ENCODE measurements at regions not wholly inside any gene's neighbourhood (a gene's known extent, or its start where the extent isn't known, plus 50 kb on each side); places are given as distances from the start of the nearest gene placed in this dataset.
"Not testable (repeated sequence)": the region's sequence is repeated elsewhere in the genome, so short reads cannot be mapped to it uniquely, and the experiment has no call there.

DNA sequence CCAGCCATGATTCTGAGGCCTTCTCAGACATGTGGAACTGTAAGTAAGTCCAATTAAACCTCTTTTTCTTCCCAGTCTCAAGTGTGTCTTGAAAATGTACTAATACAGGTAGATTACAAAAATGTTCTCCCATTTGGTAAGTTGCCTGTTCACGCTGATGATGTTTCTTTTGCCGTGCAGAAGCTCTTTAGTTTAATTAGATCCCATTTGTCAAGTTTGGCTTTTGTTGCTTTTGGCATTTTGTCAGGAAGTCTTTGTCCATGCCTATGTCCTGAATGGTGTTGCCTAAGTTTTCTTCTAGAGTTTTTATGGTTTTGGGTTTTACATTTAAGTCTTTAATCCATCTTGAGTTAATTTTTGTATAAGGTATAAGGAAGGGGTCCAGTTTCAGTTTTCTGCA, 712.5 kb upstream of the ZNF608 start:
- H3K4me3 Mint-ChIP-seq; H3K27me3 Mint-ChIP-seq; H3K36me3 Mint-ChIP-seq; H3K4me1 Mint-ChIP-seq; H3K27ac ChIP-seq (ENCODE audit: insufficient read depth, low read length, poor library complexity, severe bottlenecking); H3K4me3 ChIP-seq (ENCODE audit: low read depth, low read length); DNase-seq; ATAC-seq (ENCODE audit: low read depth in 2 of 2); H3K27me3 ChIP-seq (ENCODE audit: control insufficient read depth, insufficient read depth, low read length); H3K9me3 ChIP-seq (ENCODE audit: control insufficient read depth in 2 of 2, low read length in 2 of 2); H3K27ac Mint-ChIP-seq; H3K4me1 ChIP-seq (ENCODE audit: control insufficient read depth, insufficient read depth, low read length, poor library complexity, severe bottlenecking); H3K36me3 ChIP-seq (ENCODE audit: control insufficient read depth, insufficient read depth, low read length): not testable (repeated sequence)
- H3K9me3 Mint-ChIP-seq: peaks cover 2 to 27% (median 8%) of the 10 kb centered on the region in 7 donors

DNA sequence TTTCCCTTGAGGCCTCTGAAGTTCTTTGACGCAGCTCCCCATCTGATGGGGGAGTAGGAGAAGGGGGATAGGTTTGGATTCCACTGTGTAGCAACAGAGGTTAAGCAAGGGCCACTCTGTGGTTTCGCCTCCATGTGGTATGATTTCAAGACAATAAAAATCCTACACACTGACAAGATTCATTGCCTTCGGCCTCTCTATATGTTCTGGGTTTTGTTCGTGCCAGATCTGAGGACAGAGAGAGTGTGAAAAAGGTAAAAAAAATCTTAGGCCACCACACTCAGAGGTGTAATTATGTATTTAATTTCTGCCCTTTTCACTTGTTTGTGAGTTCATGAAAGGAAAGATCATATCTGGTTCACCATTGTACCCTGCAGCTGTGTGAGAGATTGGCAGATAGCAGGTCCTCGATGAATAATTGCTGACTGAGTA, 715.2 kb upstream of the ZNF608 start:
- H3K4me1 ChIP-seq (ENCODE audit: control insufficient read depth, insufficient read depth, low read length, poor library complexity, severe bottlenecking): no peaks in the 10 kb centered on the region
- H3K4me1 Mint-ChIP-seq: no peaks in the 10 kb centered on the region
- no peaks in the 10 kb centered on the region for H3K36me3 ChIP-seq (ENCODE audit: control insufficient read depth, insufficient read depth, low read length)
- peaks cover 0 to 15% (median 8%) of the 10 kb centered on the region in 7 donors for H3K9me3 Mint-ChIP-seq
- H3K27me3 Mint-ChIP-seq: no peaks in the 10 kb centered on the region
- no peak overlapping the region for H3K4me3 ChIP-seq (ENCODE audit: low read depth, low read length)
- H3K9me3 ChIP-seq (ENCODE audit: control insufficient read depth in 2 of 2, low read length in 2 of 2): peaks cover 1 to 3% of the 10 kb centered on the region in 2 experiments
- H3K27ac Mint-ChIP-seq: no peak overlapping the region
- ATAC-seq (ENCODE audit: low read depth in 2 of 2): no peak
- H3K27me3 ChIP-seq (ENCODE audit: control insufficient read depth, insufficient read depth, low read length): no peaks in the 10 kb centered on the region
- no peak for DNase-seq
- H3K4me3 Mint-ChIP-seq: no peak overlapping the region
- H3K27ac ChIP-seq (ENCODE audit: insufficient read depth, low read length, poor library complexity, severe bottlenecking): no peak overlapping the region
- H3K36me3 Mint-ChIP-seq: no peaks in the 10 kb centered on the region

DNA sequence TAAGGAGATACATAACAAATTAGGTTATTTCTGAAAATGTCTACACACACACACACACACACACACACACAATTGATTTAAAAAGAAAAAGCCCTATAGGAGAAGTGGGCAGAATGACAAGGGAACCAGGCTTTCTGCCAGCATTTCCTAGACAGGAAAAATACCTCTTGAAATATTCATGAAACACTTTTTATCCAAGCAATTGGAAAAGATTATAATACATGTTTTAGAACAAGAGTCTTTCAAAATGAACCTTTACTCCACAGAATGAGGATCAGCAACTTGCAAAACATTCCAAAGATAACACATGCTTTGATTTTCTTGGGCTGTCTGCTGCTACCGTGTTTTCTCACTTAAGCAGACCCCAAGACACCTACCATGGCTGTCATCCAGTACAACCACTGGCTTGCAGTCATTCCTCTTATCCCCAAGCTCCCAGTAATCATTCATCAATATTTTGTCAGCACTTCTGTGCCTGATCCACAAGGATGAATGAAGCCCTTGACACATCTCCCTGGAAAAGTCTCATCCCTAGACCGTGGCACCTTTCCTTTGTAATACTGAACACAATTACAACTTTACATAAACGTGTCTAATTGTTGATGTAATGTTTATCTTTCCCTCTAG, 717.1 kb upstream of the ZNF608 start:
- H3K27me3 Mint-ChIP-seq: no peaks in the 10 kb centered on the region
- no peaks in the 10 kb centered on the region for H3K36me3 Mint-ChIP-seq

DNA sequence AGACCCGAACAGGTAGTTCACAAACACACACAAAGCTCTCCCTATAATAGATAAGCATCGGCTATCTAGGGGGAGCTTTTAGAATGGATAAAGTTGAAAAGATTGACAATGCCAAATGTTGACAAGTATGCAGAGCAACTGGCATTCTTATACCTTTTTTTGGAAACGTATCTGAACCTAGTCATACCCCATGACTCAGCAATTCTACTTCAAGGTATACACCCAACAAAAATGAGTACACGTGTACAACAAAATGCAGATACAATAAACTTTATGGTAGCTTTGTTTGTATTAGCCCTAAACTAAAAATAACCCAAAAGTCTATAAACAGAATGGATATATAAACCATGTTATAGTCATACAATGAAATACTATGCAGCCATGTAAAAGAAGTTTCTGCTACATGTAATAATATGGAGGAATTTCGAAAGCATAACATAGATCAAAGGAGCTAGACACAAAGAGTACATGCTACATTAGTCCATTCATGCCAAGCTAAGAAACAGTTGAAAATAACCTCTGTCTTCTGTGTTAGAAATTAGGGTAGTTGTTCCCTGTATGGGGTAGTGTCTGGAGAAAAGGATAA, 718.5 kb upstream of the ZNF608 start:
- H3K4me3 ChIP-seq (ENCODE audit: low read depth, low read length): no peak overlapping the region
- H3K9me3 Mint-ChIP-seq: peaks cover 2 to 12% (median 4%) of the 10 kb centered on the region in 7 donors
- H3K27me3 ChIP-seq (ENCODE audit: control insufficient read depth, insufficient read depth, low read length): no peaks in the 10 kb centered on the region
- H3K27me3 Mint-ChIP-seq: no peaks in the 10 kb centered on the region
- H3K9me3 ChIP-seq (ENCODE audit: control insufficient read depth in 2 of 2, low read length in 2 of 2): peaks cover 3 to 11% of the 10 kb centered on the region in 2 experiments
- H3K27ac ChIP-seq (ENCODE audit: insufficient read depth, low read length, poor library complexity, severe bottlenecking): no peak overlapping the region
- H3K4me3 Mint-ChIP-seq: no peak overlapping the region
- H3K36me3 Mint-ChIP-seq: no peaks in the 10 kb centered on the region
- no peak for ATAC-seq (ENCODE audit: low read depth in 2 of 2)
- no peaks in the 10 kb centered on the region for H3K4me1 ChIP-seq (ENCODE audit: control insufficient read depth, insufficient read depth, low read length, poor library complexity, severe bottlenecking)
- DNase-seq: no peak
- no peak overlapping the region for H3K27ac Mint-ChIP-seq
- H3K36me3 ChIP-seq (ENCODE audit: control insufficient read depth, insufficient read depth, low read length): no peaks in the 10 kb centered on the region
- H3K4me1 Mint-ChIP-seq: no peaks in the 10 kb centered on the region

More for the DNA sequence above, 717.1 kb upstream of the ZNF608 start:
- H3K36me3 ChIP-seq (ENCODE audit: control insufficient read depth, insufficient read depth, low read length): no peaks in the 10 kb centered on the region
- ATAC-seq (ENCODE audit: low read depth in 2 of 2): no peak
- no peak overlapping the region for H3K27ac Mint-ChIP-seq
- H3K27me3 ChIP-seq (ENCODE audit: control insufficient read depth, insufficient read depth, low read length): no peaks in the 10 kb centered on the region
- no peaks in the 10 kb centered on the region for H3K4me1 Mint-ChIP-seq
- H3K4me3 Mint-ChIP-seq: no peak overlapping the region
- DNase-seq: no peak
- no peak overlapping the region for H3K27ac ChIP-seq (ENCODE audit: insufficient read depth, low read length, poor library complexity, severe bottlenecking)
- peaks cover 3 to 8% of the 10 kb centered on the region in 2 experiments for H3K9me3 ChIP-seq (ENCODE audit: control insufficient read depth in 2 of 2, low read length in 2 of 2)
- peaks cover 2 to 12% (median 8%) of the 10 kb centered on the region in 7 donors for H3K9me3 Mint-ChIP-seq
- no peak overlapping the region for H3K4me3 ChIP-seq (ENCODE audit: low read depth, low read length)
- no peaks in the 10 kb centered on the region for H3K4me1 ChIP-seq (ENCODE audit: control insufficient read depth, insufficient read depth, low read length, poor library complexity, severe bottlenecking)

DNA sequence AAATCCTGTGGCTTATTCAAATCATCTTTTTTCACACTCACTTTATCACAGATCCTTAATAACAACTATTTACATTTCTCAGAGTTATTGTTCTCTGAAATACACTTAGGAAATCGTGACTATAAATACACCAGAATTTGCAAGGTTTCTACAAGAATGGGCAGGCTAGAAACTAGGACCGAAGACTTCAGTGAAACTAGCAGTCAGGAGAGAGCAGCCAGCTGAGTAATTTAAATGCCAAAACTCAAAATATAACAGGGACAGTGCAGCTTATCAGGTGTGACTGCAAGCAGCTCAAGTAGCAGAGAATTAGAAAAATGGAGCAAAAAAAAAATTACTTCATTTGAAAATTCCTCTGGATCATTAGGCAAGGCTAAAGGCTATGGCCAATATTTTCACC, 719.3 kb upstream of the ZNF608 start:
- Histone ChIP-seq H3K27me3 (ENCODE audit: control insufficient read depth, insufficient read depth, low read length) (no peaks in the 10 kb centered on the region), H3K36me3 (ENCODE audit: control insufficient read depth, insufficient read depth, low read length) (no peaks in the 10 kb centered on the region), H3K9me3 (ENCODE audit: control insufficient read depth in 2 of 2, low read length in 2 of 2) (peaks cover 3 to 11% of the 10 kb centered on the region in 2 experiments), H3K27ac (ENCODE audit: insufficient read depth, low read length, poor library complexity, severe bottlenecking) (no peak overlapping the region), H3K4me1 (ENCODE audit: control insufficient read depth, insufficient read depth, low read length, poor library complexity, severe bottlenecking) (no peaks in the 10 kb centered on the region), H3K4me3 (ENCODE audit: low read depth, low read length) (no peak overlapping the region)
- DNase-seq (no peak), ATAC-seq (ENCODE audit: low read depth in 2 of 2) (no peak)
- Mint-ChIP-seq H3K4me3 (no peak overlapping the region), H3K4me1 (no peaks in the 10 kb centered on the region), H3K27me3 (no peaks in the 10 kb centered on the region), H3K36me3 (no peaks in the 10 kb centered on the region), H3K27ac (no peak overlapping the region), H3K9me3 (peaks cover 2 to 12% (median 4%) of the 10 kb centered on the region in 7 donors)

DNA sequence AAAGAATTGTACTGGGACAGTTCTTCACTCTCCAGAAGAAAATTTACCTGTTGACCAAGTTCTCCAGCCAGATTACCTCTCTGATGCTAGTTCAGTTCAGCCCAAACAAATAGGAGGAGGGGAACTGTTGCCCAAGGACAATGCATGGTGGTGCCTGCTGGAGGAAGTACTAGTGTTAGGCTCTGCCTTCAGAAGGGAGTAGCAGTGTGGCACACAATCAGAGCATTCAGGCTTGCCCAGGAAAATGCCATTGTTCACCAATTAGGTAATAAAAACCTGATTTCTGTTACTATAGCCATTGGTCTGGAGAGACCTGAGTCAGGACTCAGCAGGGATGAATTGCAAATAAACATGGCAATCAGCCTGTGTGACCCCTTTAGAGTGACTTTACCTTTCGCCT, 720.8 kb upstream of the ZNF608 start:
- no peak overlapping the region for H3K27ac ChIP-seq (ENCODE audit: insufficient read depth, low read length, poor library complexity, severe bottlenecking)
- H3K27me3 Mint-ChIP-seq: no peaks in the 10 kb centered on the region
- H3K4me3 Mint-ChIP-seq: no peak overlapping the region
- DNase-seq: no peak
- no peak for ATAC-seq (ENCODE audit: low read depth in 2 of 2)
- H3K9me3 ChIP-seq (ENCODE audit: control insufficient read depth in 2 of 2, low read length in 2 of 2): peaks cover 3 to 11% of the 10 kb centered on the region in 2 experiments
- no peaks in the 10 kb centered on the region for H3K36me3 Mint-ChIP-seq
- peaks cover 2 to 12% (median 4%) of the 10 kb centered on the region in 7 donors for H3K9me3 Mint-ChIP-seq
- H3K4me1 Mint-ChIP-seq: no peaks in the 10 kb centered on the region
- H3K27me3 ChIP-seq (ENCODE audit: control insufficient read depth, insufficient read depth, low read length): no peaks in the 10 kb centered on the region
- no peak overlapping the region for H3K27ac Mint-ChIP-seq
- no peaks in the 10 kb centered on the region for H3K36me3 ChIP-seq (ENCODE audit: control insufficient read depth, insufficient read depth, low read length)
- no peaks in the 10 kb centered on the region for H3K4me1 ChIP-seq (ENCODE audit: control insufficient read depth, insufficient read depth, low read length, poor library complexity, severe bottlenecking)
- no peak overlapping the region for H3K4me3 ChIP-seq (ENCODE audit: low read depth, low read length)

DNA sequence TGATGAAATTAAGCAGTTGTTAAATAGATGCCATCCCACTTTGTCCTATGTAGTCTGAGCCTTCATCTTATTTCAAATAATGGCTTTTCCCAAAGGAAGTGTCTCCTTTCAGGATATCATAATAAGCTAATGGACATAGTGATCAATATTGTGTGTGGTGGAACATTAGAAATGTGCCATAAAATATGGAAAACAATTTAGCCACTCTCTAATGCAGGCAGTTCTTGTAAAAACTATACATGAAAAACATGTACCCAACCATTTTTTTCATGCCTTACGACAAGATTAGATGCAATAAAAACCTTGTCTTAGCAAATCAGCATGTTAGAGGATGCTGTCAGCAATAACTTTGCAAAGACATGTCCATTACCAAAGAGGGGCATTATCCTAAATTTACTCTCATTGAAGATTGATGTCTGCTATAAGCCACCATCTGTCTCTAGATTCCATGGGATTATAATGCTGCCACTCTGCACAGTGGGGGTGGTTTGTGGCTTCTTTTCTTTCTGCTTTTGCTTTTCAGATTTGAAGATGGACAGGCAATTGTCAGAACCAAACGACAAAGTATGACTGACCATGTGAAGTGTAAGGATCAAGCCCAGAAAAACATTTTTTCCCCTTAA, 724.0 kb upstream of the ZNF608 start:
- Mint-ChIP-seq H3K27ac (no peak overlapping the region), H3K27me3 (no peaks in the 10 kb centered on the region), H3K4me1 (no peaks in the 10 kb centered on the region), H3K36me3 (no peaks in the 10 kb centered on the region), H3K9me3 (peaks cover 0 to 7% (median 4%) of the 10 kb centered on the region in 7 donors), H3K4me3 (no peak overlapping the region)
- Histone ChIP-seq H3K4me3 (ENCODE audit: low read depth, low read length) (no peak overlapping the region), H3K27me3 (ENCODE audit: control insufficient read depth, insufficient read depth, low read length) (no peaks in the 10 kb centered on the region), H3K27ac (ENCODE audit: insufficient read depth, low read length, poor library complexity, severe bottlenecking) (no peak overlapping the region), H3K36me3 (ENCODE audit: control insufficient read depth, insufficient read depth, low read length) (no peaks in the 10 kb centered on the region), H3K4me1 (ENCODE audit: control insufficient read depth, insufficient read depth, low read length, poor library complexity, severe bottlenecking) (no peaks in the 10 kb centered on the region), H3K9me3 (ENCODE audit: control insufficient read depth in 2 of 2, low read length in 2 of 2) (peaks cover 0 to 11% of the 10 kb centered on the region in 2 experiments)
- no peak for DNase-seq
- no peak for ATAC-seq (ENCODE audit: low read depth in 2 of 2)
